ENCODE measurements at regions not wholly inside any gene's neighbourhood (a gene's known extent, or its start where the extent isn't known, plus 50 kb on each side); places are given as distances from the start of the nearest gene placed in this dataset.

DNA sequence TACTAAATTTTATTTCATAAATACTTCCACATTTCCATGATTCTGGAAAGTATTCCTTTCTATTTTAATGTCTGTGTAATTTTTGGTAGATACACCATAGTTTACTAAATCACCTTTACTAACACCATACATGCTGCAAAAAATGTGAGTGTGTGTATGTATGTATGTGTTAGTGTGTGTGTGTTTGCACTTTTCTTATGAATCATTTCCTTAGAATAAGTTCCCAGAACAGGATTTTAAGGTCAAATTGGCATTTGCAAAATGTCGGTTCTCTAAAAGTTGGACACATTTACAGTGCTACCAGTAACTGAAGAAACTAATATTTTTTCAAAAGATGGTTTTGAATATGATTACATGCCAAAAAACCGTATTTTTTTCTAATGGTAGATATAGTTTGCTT is 137.1 kb downstream of the CYB561 start:
- TF ChIP-seq, protein P1, sequence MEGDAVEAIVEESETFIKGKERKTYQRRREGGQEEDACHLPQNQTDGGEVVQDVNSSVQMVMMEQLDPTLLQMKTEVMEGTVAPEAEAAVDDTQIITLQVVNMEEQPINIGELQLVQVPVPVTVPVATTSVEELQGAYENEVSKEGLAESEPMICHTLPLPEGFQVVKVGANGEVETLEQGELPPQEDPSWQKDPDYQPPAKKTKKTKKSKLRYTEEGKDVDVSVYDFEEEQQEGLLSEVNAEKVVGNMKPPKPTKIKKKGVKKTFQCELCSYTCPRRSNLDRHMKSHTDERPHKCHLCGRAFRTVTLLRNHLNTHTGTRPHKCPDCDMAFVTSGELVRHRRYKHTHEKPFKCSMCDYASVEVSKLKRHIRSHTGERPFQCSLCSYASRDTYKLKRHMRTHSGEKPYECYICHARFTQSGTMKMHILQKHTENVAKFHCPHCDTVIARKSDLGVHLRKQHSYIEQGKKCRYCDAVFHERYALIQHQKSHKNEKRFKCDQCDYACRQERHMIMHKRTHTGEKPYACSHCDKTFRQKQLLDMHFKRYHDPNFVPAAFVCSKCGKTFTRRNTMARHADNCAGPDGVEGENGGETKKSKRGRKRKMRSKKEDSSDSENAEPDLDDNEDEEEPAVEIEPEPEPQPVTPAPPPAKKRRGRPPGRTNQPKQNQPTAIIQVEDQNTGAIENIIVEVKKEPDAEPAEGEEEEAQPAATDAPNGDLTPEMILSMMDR (IDR thresholded peaks at IDR 0.05): no peak
- TF ChIP-seq POLR2A (IDR thresholded peaks at IDR 0.05): no peak
